ENCODE measurements at regions not wholly inside any gene's neighbourhood (a gene's known extent, or its start where the extent isn't known, plus 50 kb on each side); places are given as distances from the start of the nearest gene placed in this dataset.
"Not testable (repeated sequence)": the region's sequence is repeated elsewhere in the genome, so short reads cannot be mapped to it uniquely, and the experiment has no call there.

- DNase-seq (ENCODE audit: low read depth in 2 of 2) = no peak
Measured at GRCh38 chr18:76643996-76644395, 149.0 kb upstream of the ZNF516 start.

- no peak for DNase-seq (ENCODE audit: low read depth in 2 of 2)
Measured at GRCh38 chr18:76643199-76643598, 148.2 kb upstream of the ZNF516 start.

DNA sequence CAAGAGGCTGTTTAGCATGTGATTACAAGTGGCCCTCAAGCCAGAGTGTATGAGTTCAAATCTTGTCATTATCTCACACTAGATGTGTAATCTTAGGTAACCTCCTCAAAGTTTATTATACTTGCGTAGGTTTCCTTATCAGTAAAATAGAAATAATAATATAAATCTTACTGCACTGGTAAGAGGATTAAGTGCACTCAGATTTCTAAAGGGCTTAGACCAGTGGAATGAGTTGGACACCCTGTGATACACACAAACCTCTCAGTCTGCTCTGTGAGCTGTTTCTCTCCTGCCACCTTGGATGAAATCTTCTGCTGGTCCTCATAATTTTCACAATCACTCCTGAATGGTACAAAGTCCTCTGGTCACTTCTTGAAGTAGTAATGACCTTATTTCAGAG, 145.4 kb upstream of the ZNF516 start:
- no peak for DNase-seq (ENCODE audit: low read depth in 2 of 2)

DNA sequence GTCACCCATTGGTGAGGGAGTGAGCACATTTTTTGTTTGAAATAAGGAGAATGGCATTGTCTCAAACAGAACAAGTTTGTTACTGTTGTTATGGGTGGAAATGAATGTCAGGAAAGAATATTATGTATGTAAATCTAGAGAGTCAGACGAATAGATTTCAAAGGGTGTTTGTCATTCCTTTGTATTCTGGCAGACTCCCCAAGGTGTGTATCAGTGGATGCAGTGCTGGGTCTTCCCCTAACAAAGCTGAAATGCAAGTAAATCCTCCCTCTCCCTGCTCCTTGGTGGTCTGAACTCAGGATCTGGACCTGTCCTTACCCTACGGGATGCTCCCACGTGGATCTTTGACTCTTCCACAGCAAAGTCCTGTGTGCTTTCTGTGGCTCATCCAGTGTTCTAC, 139.5 kb upstream of the ZNF516 start:
- no peak for DNase-seq (ENCODE audit: low read depth in 2 of 2)

- no peak for DNase-seq (ENCODE audit: low read depth in 2 of 2)
Measured at GRCh38 chr18:76633588-76634269, 138.7 kb upstream of the ZNF516 start.

DNA sequence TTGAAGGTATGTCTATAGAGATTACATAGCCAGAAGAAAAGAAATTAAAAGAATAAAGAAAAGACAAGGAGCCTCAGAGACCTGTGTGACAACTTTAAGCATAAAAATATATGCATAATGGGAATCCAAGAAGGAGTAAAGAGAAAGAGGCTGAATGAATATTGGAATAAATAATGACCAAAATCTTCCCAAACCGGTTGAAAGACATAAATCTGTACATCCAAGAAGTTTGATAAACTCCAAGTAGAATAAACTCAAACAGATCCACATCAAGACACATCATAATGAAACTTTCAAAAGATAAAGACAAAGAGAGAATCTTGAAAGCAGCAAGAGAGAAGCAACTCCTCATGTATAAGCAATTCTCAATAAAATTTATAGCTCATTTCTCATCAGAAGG, 132.4 kb upstream of the ZNF516 start:
- no peak for DNase-seq (ENCODE audit: low read depth in 2 of 2)

DNA sequence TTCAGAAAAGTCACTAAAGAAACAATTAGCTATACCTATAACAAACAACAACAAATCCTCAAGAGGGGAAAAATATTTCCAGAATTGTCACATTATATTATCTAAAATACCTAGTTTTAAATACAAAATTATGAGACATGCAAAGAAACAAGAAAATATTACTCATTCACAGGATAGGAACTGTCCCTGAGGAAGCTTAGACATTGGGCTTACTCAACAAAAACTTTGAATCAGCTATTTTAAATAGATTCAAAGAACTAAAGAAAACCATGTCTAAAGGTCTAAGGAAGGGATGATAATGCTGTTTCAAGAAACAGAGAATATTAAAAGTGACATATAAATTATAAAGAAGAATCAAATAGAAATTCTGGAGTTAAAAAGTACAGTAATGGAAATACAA, 131.9 kb upstream of the ZNF516 start:
- no peak for DNase-seq (ENCODE audit: low read depth in 2 of 2)

DNA sequence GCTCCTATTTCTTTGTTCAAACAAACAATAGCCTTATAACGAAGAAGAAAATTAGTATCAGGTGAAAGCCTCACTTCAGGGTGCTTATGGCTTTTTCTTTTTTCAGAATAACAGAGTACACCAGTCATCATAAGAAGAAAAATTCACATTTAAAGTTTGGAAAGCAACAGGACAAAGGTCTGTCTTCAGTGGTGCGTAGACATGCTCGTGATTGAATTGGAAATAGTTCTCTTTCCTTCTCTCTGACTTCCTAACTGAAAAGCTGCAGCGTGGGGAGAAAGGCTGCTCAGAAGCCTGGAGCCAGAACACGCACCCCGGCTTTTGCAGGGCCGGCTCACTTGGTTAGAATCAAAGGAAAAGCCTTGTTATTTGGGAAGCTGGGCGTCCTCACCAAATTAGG, 127.6 kb upstream of the ZNF516 start:
- DNase-seq (ENCODE audit: low read depth in 2 of 2) = no peak

- no peak for DNase-seq (ENCODE audit: low read depth in 2 of 2)
Measured at GRCh38 chr18:76621782-76622495, 126.9 kb upstream of the ZNF516 start.

DNA sequence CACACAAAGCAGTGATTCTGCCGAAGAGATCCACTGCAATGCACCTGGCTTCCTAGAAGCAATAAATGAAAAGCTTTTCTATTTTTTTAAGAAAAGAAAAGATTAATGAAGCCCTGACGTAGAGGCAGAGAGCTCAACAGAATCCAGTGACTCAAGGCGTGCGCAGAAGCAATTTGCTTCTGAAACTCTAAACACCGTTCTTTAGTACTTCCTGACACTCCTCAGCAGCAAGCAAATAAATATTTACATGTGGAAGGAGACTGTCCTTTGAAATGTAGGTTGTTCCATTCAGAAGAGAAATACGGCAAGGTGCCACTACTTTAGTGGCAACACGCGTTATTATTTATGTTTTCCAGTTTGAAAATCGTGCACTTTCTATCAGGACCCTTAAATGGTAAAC, 126.2 kb upstream of the ZNF516 start:
- DNase-seq (ENCODE audit: low read depth in 2 of 2) = no peak

DNA sequence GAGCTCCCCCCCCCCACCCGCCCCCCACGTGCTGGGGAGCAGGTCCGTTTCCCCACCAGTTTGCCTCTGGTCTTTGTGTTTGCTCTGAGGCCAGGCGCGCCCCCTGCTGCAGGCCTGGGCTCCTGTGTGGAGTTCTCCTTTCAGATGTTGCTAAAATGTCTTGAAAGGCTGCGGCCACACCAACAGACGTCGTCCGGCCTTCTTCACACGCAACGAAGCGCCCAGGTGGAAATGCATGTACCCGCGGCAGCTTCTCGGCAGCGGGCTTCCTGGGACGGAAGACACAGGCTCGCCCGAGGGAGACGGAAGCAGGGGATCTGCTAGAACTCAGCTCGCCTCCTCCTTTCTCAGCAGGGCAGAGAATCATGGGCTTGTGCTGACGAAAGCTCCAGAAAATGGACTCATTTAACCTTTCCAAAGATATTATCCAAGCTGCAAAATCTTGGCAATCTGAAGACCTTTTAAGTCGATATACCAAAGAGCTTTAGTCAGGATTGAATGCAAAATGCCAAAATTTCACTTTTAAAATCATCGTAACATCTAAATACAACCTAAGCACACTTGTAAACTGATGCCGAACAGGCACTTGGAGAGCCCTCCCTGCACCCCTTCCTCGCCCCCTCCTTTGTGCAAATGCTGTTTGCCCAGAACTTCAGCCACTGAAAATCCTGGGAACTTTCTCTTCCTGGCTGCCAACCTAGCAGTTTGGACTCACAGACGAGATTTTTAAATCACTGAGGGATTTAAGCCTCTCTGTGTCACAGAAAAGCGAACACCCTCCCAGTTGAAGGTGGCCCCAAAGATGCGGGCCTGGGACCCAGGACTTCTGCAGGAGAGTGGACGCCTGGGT, 125.5 kb upstream of the ZNF516 start:
- DNase-seq (ENCODE audit: low read depth in 2 of 2) = peak in 1 of 2 donors; percentile 3

GRCh38 chr18:76619621-76620315, 124.7 kb upstream of the ZNF516 start:
- DNase-seq (ENCODE audit: low read depth in 2 of 2) = no peak

DNA sequence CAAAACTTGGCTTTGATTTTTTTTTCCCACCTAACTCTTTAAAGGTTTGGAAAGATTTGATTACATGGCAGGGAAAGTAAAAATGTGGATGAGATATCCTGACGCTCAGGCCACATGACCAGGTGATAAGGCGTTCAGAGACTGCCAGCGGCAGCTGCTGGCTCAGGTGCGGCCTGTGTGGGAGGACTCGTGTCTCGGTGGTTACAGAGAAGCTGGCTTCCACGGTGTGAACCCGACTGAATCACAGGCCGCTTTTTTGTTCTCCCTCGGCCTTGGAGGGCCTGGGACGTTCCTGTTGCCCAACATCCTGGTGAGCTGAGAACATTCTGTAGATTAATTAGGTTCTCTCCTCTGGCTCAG, 124.2 kb upstream of the ZNF516 start:
- DNase-seq (ENCODE audit: low read depth in 2 of 2) = no peak

DNA sequence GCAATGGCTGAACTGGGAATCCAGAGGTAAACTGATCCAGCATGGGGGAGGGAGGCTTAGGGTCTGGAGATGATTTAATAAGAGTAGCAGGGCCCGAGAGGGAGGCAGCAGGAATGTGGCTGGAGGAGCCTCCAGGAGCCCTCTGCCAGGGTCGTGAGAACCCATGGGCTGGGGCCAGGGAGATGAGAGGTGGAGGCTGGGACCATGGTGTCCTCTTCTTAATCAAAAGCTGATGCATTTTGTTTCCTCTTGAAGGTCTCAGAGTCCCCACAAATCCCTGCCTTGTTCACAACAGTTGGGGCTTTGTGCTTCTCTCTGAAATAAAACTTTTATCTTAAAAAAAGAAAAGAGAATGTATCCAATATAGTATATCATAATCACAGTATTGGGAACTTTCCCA, 123.7 kb upstream of the ZNF516 start:
- DNase-seq (ENCODE audit: low read depth in 2 of 2) = no peak

GRCh38 chr18:76616373-76616772, 121.3 kb upstream of the ZNF516 start:
- no peak for DNase-seq (ENCODE audit: low read depth in 2 of 2)

DNA sequence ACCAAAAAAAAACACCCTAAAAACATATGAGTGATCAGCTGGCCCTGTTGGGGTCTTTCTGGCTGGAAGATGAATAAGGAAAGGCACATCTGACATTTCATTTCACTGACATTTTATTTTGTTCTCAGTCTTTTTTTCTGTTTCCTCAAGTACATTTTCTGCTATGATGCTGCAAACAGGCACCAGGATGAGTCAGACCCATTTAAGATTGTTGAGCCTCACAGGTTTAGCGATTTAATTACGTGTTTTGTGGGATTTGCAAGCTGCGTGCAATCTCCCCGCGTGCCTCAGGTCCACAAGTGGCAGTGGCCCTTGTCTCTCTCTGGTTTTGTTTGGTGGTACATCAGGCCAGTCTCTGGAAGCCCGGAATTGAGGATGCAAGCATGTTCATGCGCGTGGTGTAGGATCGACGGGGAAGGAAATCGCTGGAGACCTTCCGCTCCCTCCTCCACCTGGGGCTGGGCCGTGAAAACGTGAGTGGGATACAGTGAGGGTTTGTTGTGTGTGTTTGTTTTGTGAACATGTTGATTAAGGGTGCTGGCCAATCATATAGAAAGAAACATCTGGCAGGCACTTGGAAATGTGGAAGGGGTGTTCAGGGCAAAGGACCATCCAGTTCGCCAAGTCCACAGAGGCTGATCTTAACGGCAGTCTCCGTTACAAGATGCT, 120.2 kb upstream of the ZNF516 start:
- no peak for DNase-seq (ENCODE audit: low read depth in 2 of 2)

GRCh38 chr18:76613755-76614120, 118.7 kb upstream of the ZNF516 start:
- DNase-seq (ENCODE audit: low read depth in 2 of 2) = no peak

DNA sequence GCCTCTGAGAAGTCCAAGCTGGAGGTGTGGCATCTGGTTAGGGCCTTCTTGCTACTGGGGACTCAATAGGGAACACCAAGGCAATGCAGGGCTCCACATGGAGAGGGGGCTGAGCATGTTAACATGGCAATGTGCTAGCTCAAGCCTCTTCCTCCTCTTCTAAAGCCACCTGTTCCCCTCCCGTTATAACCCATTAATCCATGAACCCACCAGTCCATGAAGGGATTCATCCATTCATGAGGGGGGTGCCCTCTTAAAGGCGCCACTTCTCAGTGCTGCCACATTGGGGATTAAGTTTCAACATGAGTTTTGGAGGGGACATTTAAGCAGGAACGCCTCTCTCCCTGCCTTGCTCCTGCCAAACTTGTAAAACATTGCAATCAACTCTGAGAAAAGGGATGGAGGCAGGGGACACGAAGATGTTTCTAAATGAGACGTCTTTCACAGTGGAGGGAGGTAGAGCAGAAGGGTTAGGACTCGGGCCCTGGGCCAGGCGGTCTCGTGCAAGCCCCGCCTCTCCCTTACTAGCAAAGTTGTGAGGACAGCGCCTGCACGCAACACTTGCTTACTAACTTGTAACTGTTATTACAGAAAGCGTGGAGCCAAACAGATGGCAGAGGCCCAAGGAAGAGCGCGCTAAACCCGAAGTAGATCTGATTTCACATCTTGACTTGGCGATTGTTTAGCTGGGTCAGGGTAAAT, 118.2 kb upstream of the ZNF516 start:
- DNase-seq (ENCODE audit: low read depth in 2 of 2) = no peak

GRCh38 chr18:76611750-76612045, 116.7 kb upstream of the ZNF516 start:
- DNase-seq (ENCODE audit: low read depth in 2 of 2) = not testable (repeated sequence)

DNA sequence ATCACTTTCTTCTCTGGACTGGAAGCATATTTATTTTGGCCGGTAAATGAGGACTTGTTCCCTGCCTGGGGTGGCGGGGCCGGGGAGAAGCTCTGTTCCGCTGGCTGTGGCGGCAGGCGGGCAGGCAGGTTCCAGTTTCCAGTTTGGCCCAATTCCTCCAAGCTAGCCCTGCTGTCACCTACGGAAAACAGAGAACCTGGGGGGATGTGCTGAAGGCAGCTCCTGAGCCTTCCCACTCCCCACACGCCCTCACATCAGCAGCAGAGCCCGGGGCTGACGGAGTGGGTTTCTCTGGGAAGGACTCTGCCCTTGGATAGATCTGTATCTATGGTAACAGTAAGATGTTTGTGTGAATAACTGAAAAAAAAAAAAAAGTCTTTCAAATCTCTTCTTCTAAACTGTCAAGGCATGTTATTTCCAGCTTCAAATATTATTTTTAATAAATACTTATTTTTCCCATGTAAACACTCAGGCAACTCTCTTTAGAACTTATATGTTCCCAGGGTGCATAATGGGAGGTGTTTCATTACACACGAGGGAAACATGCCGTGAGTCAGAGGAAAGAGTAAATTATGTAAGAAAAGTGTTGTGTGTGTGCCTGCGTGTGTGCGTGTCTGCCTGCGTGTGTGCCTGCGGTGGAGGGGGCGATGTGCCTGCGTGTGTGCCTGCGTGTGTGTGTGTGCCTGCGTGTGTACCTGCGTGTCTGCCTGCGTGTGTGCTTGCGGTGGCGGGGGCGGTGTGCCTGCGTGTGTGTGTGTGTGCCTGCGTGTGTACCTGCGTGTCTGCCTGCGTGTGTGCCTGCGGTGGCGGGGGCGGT, 116.1 kb upstream of the ZNF516 start:
- no peak for DNase-seq (ENCODE audit: low read depth in 2 of 2)

All from stimulated activated CD4-positive, alpha-beta T cell treated with anti-CD3 and anti-CD28 coated beads, Interleukin-15, amount 100 ng/mL, for 48 hours (primary cell).